ENCODE measurements at regions not wholly inside any gene's neighbourhood (a gene's known extent, or its start where the extent isn't known, plus 50 kb on each side); places are given as distances from the start of the nearest gene placed in this dataset.

DNA sequence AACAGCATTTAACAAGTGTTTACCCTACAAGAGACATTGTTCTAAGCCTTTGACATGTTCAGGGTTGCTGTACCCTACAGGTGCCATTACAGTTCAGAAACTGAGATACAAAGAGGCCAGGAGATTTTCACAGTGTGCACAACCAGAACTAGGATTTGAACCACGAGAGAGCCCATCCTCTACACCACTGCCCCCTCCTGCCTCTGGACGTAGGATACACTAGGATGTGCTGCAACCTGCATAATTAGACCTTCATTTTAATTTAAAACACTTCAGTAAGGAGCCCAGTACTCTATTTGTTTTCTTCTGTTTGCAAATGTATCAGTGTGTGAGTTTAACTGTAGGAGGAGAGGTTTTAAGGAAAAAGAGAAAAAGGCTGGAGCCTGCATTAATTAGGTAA lies 123.1 kb upstream of the RARB start:
- H3K27ac ChIP-seq = no peak overlapping the region
- TF ChIP-seq ZFX (IDR thresholded peaks at IDR 0.05; ENCODE audit: borderline replicate concordance) (no peak), CTCF (IDR thresholded peaks at IDR 0.05) (no peak)

DNA sequence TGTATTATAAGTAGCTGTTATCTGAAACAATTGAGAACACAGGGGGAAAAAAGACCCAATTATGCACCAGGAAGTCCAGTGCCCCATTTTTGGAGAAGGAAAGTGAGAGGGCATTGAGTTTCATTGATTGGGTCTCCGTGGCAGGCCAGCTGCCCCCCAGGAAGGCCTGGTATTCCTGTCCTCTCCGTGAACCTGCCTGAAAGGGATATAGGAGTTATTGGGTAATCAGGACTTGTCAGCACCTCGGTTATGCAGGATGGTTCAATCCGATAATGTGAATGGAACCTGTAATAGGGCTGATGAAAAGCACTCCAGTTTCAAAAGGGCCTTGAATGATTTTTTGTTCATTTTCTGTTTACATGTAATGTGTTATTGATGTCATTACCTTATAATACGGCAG lies 122.0 kb upstream of the RARB start:
- TF ChIP-seq CTCF (IDR thresholded peaks at IDR 0.05) (no peak), ZFX (IDR thresholded peaks at IDR 0.05; ENCODE audit: borderline replicate concordance) (no peak)
- H3K27ac ChIP-seq = no peak overlapping the region

GRCh38 chr3:25306705-25307104 lies 121.4 kb upstream of the RARB start:
- no peak for TF ChIP-seq CTCF (IDR thresholded peaks at IDR 0.05)
- no peak for TF ChIP-seq ZFX (IDR thresholded peaks at IDR 0.05; ENCODE audit: borderline replicate concordance)
- H3K27ac ChIP-seq = no peak overlapping the region

DNA sequence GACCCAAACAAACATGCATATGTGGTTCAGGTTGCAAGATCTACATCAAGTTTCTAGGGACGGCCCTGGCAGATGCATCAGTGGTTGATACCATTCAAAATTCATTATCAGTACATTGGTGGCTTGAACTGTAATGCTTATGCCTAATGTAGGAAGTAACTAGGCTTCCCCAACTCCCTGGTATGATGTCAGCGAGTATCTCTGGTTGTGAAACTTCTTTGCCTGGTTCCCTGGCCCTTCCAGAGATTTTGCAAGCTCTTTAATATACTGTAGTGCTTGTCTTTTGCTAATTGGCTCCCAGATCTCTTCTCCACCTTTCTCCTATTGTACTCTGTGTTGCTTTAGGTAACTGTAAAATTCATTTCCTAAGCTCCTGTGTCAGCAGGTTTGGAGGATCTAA lies 114.8 kb upstream of the RARB start:
- no peak overlapping the region for H3K27ac ChIP-seq
- TF ChIP-seq ZFX (IDR thresholded peaks at IDR 0.05; ENCODE audit: borderline replicate concordance) = no peak

- no peak overlapping the region for H3K27ac ChIP-seq
- TF ChIP-seq CTCF (IDR thresholded peaks at IDR 0.05) (no peak), ZFX (IDR thresholded peaks at IDR 0.05; ENCODE audit: borderline replicate concordance) (no peak)
Measured at GRCh38 chr3:25324954-25325655, 103.0 kb upstream of the RARB start.

DNA sequence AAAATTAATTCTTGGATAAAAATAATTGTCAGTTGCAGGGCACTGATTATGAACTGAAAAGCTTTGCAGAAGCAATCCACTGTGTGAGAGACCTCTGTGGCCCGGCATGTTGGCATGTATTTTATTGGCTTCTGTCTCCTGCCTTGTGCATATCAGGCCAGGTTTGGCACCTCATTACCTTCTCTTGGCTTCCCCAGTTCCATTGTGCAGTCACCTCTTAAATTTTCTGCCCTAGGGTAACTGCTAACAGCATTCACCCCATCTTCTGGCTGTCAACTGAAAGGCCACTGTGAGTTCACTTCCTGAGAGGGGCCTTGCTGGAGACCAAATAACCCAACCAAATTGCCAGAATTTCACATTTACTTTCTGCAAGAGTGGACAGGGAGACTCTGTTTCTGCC lies 92.7 kb upstream of the RARB start:
- no peak overlapping the region for H3K27ac ChIP-seq
- TF ChIP-seq ZFX (IDR thresholded peaks at IDR 0.05; ENCODE audit: borderline replicate concordance) (no peak), CTCF (IDR thresholded peaks at IDR 0.05) (no peak)

- no peak for TF ChIP-seq CTCF (IDR thresholded peaks at IDR 0.05)
- TF ChIP-seq ZFX (IDR thresholded peaks at IDR 0.05; ENCODE audit: borderline replicate concordance) = no peak
- no peak overlapping the region for H3K27ac ChIP-seq
Measured at GRCh38 chr3:25338158-25338725, 89.8 kb upstream of the RARB start.
